Right lung (tissue), 2 donors: ENCODE measurements at regions not wholly inside any gene's neighbourhood (a gene's known extent, or its start where the extent isn't known, plus 50 kb on each side); places are given as distances from the start of the nearest gene placed in this dataset.
"Not testable (repeated sequence)": the region's sequence is repeated elsewhere in the genome, so short reads cannot be mapped to it uniquely, and the experiment has no call there.

Source experiments
- DNase-seq, 2 donors: peaks; one replicate each; pipeline ENCODE4 v3.0.0-alpha.2; 2013

GRCh38 chr7:131679071-131679470, 122.6 kb upstream of the PODXL start:
- not testable (repeated sequence) for DNase-seq

GRCh38 chr7:131676850-131677249, 120.4 kb upstream of the PODXL start:
- not testable (repeated sequence) for DNase-seq

GRCh38 chr7:131674131-131674530, 117.7 kb upstream of the PODXL start:
- no peak for DNase-seq

- no peak for DNase-seq
Measured at GRCh38 chr7:131673576-131673975, 117.1 kb upstream of the PODXL start.

GRCh38 chr7:131670406-131670805, 114.0 kb upstream of the PODXL start:
- DNase-seq = no peak

- DNase-seq = no peak
Measured at GRCh38 chr7:131667699-131668098, 111.3 kb upstream of the PODXL start.

- no peak for DNase-seq
Measured at GRCh38 chr7:131665021-131665420, 108.6 kb upstream of the PODXL start.

GRCh38 chr7:131664570-131664969, 108.1 kb upstream of the PODXL start:
- no peak for DNase-seq

- not testable (repeated sequence) for DNase-seq
Measured at GRCh38 chr7:131662301-131662873, 106.0 kb upstream of the PODXL start.

GRCh38 chr7:131657881-131658280, 101.5 kb upstream of the PODXL start:
- DNase-seq = no peak

GRCh38 chr7:131656980-131657723, 100.7 kb upstream of the PODXL start:
- no peak for DNase-seq

GRCh38 chr7:131655866-131656265, 99.4 kb upstream of the PODXL start:
- DNase-seq = no peak

- DNase-seq = no peak
Measured at GRCh38 chr7:131655447-131655846, 99.0 kb upstream of the PODXL start.

GRCh38 chr7:131654668-131655326, 98.4 kb upstream of the PODXL start:
- peak; percentile 49 to 70 for DNase-seq

- no peak for DNase-seq
Measured at GRCh38 chr7:131654249-131654558, 97.8 kb upstream of the PODXL start.

- no peak for DNase-seq
Measured at GRCh38 chr7:131653418-131654248, 97.2 kb upstream of the PODXL start.

- DNase-seq = no peak
Measured at GRCh38 chr7:131652934-131653333, 96.5 kb upstream of the PODXL start.

- DNase-seq = no peak
Measured at GRCh38 chr7:131652194-131652593, 95.8 kb upstream of the PODXL start.

GRCh38 chr7:131649879-131650278, 93.5 kb upstream of the PODXL start:
- no peak for DNase-seq

GRCh38 chr7:131649003-131649541, 92.6 kb upstream of the PODXL start:
- no peak for DNase-seq

GRCh38 chr7:131648491-131648890, 92.1 kb upstream of the PODXL start:
- no peak for DNase-seq

GRCh38 chr7:131646203-131646602, 89.8 kb upstream of the PODXL start:
- no peak for DNase-seq
